ENCODE measurements at regions not wholly inside any gene's neighbourhood (a gene's known extent, or its start where the extent isn't known, plus 50 kb on each side); places are given as distances from the start of the nearest gene placed in this dataset.
"Not testable (repeated sequence)": the region's sequence is repeated elsewhere in the genome, so short reads cannot be mapped to it uniquely, and the experiment has no call there.

- ChIA-PET CTCF (no interaction called here), POLR2A (no interaction called here)
- H3K36me3 Mint-ChIP-seq (ENCODE audit: low read depth), result no peaks in the 10 kb centered on the region
- no peak overlapping the region for H3K27ac Mint-ChIP-seq
- no peaks in the 10 kb centered on the region for H3K4me1 Mint-ChIP-seq
- no peak overlapping the region for H3K4me3 Mint-ChIP-seq
- H3K27me3 Mint-ChIP-seq, result peaks cover 6% of the 10 kb centered on the region
- peaks cover 9% of the 10 kb centered on the region for H3K9me3 Mint-ChIP-seq
- no peak for DNase-seq
Observed at GRCh38 chr21:38900499-38900898, 94.8 kb downstream of the ETS2 start.

- H3K9me3 Mint-ChIP-seq; POLR2A ChIA-PET; DNase-seq; H3K4me3 Mint-ChIP-seq; H3K4me1 Mint-ChIP-seq; CTCF ChIA-PET; H3K36me3 Mint-ChIP-seq (ENCODE audit: low read depth); H3K27ac Mint-ChIP-seq: not testable (repeated sequence)
- peaks cover 11% of the 10 kb centered on the region for H3K27me3 Mint-ChIP-seq
Observed at GRCh38 chr21:38899985-38900384, 94.3 kb downstream of the ETS2 start.

GRCh38 chr21:38899277-38899947 is 93.7 kb downstream of the ETS2 start:
- H3K27me3 Mint-ChIP-seq, result peaks cover 15% of the 10 kb centered on the region
- ChIA-PET CTCF (no interaction called here), POLR2A (no interaction called here)
- no peak for DNase-seq
- no peak overlapping the region for H3K4me3 Mint-ChIP-seq
- no peaks in the 10 kb centered on the region for H3K36me3 Mint-ChIP-seq (ENCODE audit: low read depth)
- H3K9me3 Mint-ChIP-seq, result peaks cover 6% of the 10 kb centered on the region
- H3K27ac Mint-ChIP-seq, result no peak overlapping the region
- no peaks in the 10 kb centered on the region for H3K4me1 Mint-ChIP-seq

GRCh38 chr21:38898422-38899096 is 92.8 kb downstream of the ETS2 start:
- Mint-ChIP-seq H3K9me3 (peaks cover 6% of the 10 kb centered on the region), H3K4me1 (no peaks in the 10 kb centered on the region), H3K36me3 (ENCODE audit: low read depth) (no peaks in the 10 kb centered on the region), H3K27me3 (peaks cover 15% of the 10 kb centered on the region), H3K27ac (no peak overlapping the region), H3K4me3 (no peak overlapping the region)
- ChIA-PET POLR2A (no interaction called here), CTCF (no interaction called here)
- no peak for DNase-seq

- DNase-seq, result no peak
- POLR2A ChIA-PET, result no interaction called here
Observed at GRCh38 chr21:38897532-38898421, 92.0 kb downstream of the ETS2 start.

GRCh38 chr21:38894899-38895298 is 89.2 kb downstream of the ETS2 start:
- H3K36me3 Mint-ChIP-seq (ENCODE audit: low read depth), result no peaks in the 10 kb centered on the region
- DNase-seq, result no peak
- ChIA-PET POLR2A (no interaction called here), CTCF (no interaction called here)
- no peak overlapping the region for H3K4me3 Mint-ChIP-seq
- peaks cover 29% of the 10 kb centered on the region for H3K27me3 Mint-ChIP-seq
- no peak overlapping the region for H3K27ac Mint-ChIP-seq
- H3K9me3 Mint-ChIP-seq, result peaks cover 2% of the 10 kb centered on the region
- no peaks in the 10 kb centered on the region for H3K4me1 Mint-ChIP-seq

More at GRCh38 chr21:38897532-38898421, 92.0 kb downstream of the ETS2 start:
- Mint-ChIP-seq H3K27me3 (peaks cover 15% of the 10 kb centered on the region), H3K27ac (no peak overlapping the region), H3K9me3 (peaks cover 6% of the 10 kb centered on the region), H3K4me1 (no peaks in the 10 kb centered on the region), H3K4me3 (no peak overlapping the region), H3K36me3 (ENCODE audit: low read depth) (no peaks in the 10 kb centered on the region)
- CTCF ChIA-PET, result no interaction called here

- no peak for DNase-seq
- Mint-ChIP-seq H3K4me3 (no peak overlapping the region), H3K9me3 (peaks cover 2% of the 10 kb centered on the region), H3K27ac (no peak overlapping the region), H3K27me3 (peaks cover 30% of the 10 kb centered on the region), H3K4me1 (no peaks in the 10 kb centered on the region), H3K36me3 (ENCODE audit: low read depth) (no peaks in the 10 kb centered on the region)
- ChIA-PET CTCF (no interaction called here), POLR2A (no interaction called here)
Observed at GRCh38 chr21:38888991-38889561, 83.3 kb downstream of the ETS2 start.

GRCh38 chr21:38887749-38888148 is 82.0 kb downstream of the ETS2 start:
- peaks cover 34% of the 10 kb centered on the region for H3K27me3 Mint-ChIP-seq
- no peak overlapping the region for H3K4me3 Mint-ChIP-seq
- no peaks in the 10 kb centered on the region for H3K4me1 Mint-ChIP-seq
- H3K27ac Mint-ChIP-seq, result no peak overlapping the region
- H3K9me3 Mint-ChIP-seq, result peaks cover 2% of the 10 kb centered on the region
- ChIA-PET CTCF (no interaction called here), POLR2A (no interaction called here)
- DNase-seq, result no peak
- H3K36me3 Mint-ChIP-seq (ENCODE audit: low read depth), result no peaks in the 10 kb centered on the region

GRCh38 chr21:38887062-38887686 is 81.4 kb downstream of the ETS2 start:
- H3K9me3 Mint-ChIP-seq, result peaks cover 2% of the 10 kb centered on the region
- no peaks in the 10 kb centered on the region for H3K36me3 Mint-ChIP-seq (ENCODE audit: low read depth)
- H3K27me3 Mint-ChIP-seq, result peaks cover 34% of the 10 kb centered on the region
- ChIA-PET CTCF (no interaction called here), POLR2A (no interaction called here)
- DNase-seq, result no peak
- no peaks in the 10 kb centered on the region for H3K4me1 Mint-ChIP-seq
- no peak overlapping the region for H3K27ac Mint-ChIP-seq
- no peak overlapping the region for H3K4me3 Mint-ChIP-seq

- Mint-ChIP-seq H3K4me3 (no peak overlapping the region), H3K4me1 (no peaks in the 10 kb centered on the region), H3K36me3 (ENCODE audit: low read depth) (no peaks in the 10 kb centered on the region), H3K27me3 (peaks cover 27% of the 10 kb centered on the region), H3K9me3 (peaks cover 2% of the 10 kb centered on the region), H3K27ac (no peak overlapping the region)
- CTCF ChIA-PET, result no interaction called here
- POLR2A ChIA-PET, result no interaction called here
- DNase-seq, result no peak
Observed at GRCh38 chr21:38885909-38886308, 80.2 kb downstream of the ETS2 start.

GRCh38 chr21:38884440-38884839 is 78.7 kb downstream of the ETS2 start:
- ChIA-PET POLR2A (no interaction called here), CTCF (no interaction called here)
- Mint-ChIP-seq H3K4me3 (no peak overlapping the region), H3K27me3 (peaks cover 20% of the 10 kb centered on the region), H3K9me3 (peaks cover 2% of the 10 kb centered on the region), H3K36me3 (ENCODE audit: low read depth) (no peaks in the 10 kb centered on the region), H3K27ac (no peak overlapping the region), H3K4me1 (no peaks in the 10 kb centered on the region)
- no peak for DNase-seq

- Mint-ChIP-seq H3K27me3 (peaks cover 15% of the 10 kb centered on the region), H3K27ac (no peak overlapping the region), H3K9me3 (peaks cover 2% of the 10 kb centered on the region), H3K36me3 (ENCODE audit: low read depth) (no peaks in the 10 kb centered on the region), H3K4me3 (no peak overlapping the region), H3K4me1 (no peaks in the 10 kb centered on the region)
- DNase-seq, result no peak
- POLR2A ChIA-PET, result no interaction called here
- CTCF ChIA-PET, result no interaction called here
Observed at GRCh38 chr21:38883142-38883541, 77.4 kb downstream of the ETS2 start.

GRCh38 chr21:38881131-38881530 is 75.4 kb downstream of the ETS2 start:
- Mint-ChIP-seq H3K9me3 (no peaks in the 10 kb centered on the region), H3K27me3 (peaks cover 13% of the 10 kb centered on the region), H3K4me3 (no peak overlapping the region), H3K4me1 (no peaks in the 10 kb centered on the region), H3K36me3 (ENCODE audit: low read depth) (no peaks in the 10 kb centered on the region), H3K27ac (no peak overlapping the region)
- CTCF ChIA-PET, result no interaction called here
- no peak for DNase-seq
- POLR2A ChIA-PET, result no interaction called here
